A549 (cell line): ENCODE measurements at regions not wholly inside any gene's neighbourhood (a gene's known extent, or its start where the extent isn't known, plus 50 kb on each side); places are given as distances from the start of the nearest gene placed in this dataset.

Experiments
- ATAC-seq, 2 experiments: fragments of 200-7000 bp in 1 of 2; fragments of >200 bp in 1 of 2; cut with Nextera tagmentation in 1 of 2; cut with Tn5 transposase in 1 of 2; 3 replicates each; pipeline versions ENCODE4 v1.8.0 to v1.9.1; 2018 to 2020; ENCODE audit warnings: mild to moderate bottlenecking in 1 of 2, moderate library complexity in 1 of 2
- CTCF ChIA-PET: fragments of 300-600 bp; sonication (Branson Sonifier 250); formaldehyde crosslinking; extraction: SDS; loops from one replicate; lab custom pipeline; 2021; ENCODE audit warnings: antibody characterized with exemption, inconsistent platforms; lab: Yijun Ruan, JAX
- POLR2A ChIA-PET: fragments of 350-600 bp; formaldehyde crosslinking; extraction: SDS; loops from one replicate; lab custom pipeline; 2021; ENCODE audit warnings: antibody characterized with exemption, inconsistent platforms; lab: Yijun Ruan, JAX
- DNase-seq, 2 experiments: peaks; one replicate each; pipeline versions ENCODE4 v3.0.0 to v3.0.0-alpha.2; 2011 to 2016; ENCODE audit warnings: low read depth in 1 of 2, low spot score in 1 of 2
- FAIRE-seq: peaks from 2 replicates; lab custom pipeline; 2011; peaks lifted over from hg19 to GRCh38; lab: Jason Lieb, UNC
- H3K27ac ChIP-seq, 2 experiments: fragments of >200 bp; sonication (Bioruptor Twin); formaldehyde crosslinking; 3 replicates each; pipeline ENCODE4 v1.5.1; 2016 to 2017
- H3K4me1 ChIP-seq: fragments of >200 bp; sonication (Bioruptor Twin); formaldehyde crosslinking; 3 replicates; pipeline ENCODE4 v1.6.1; 2016
- H3K4me2 ChIP-seq: fragments of >200 bp; sonication (Bioruptor Twin); formaldehyde crosslinking; 3 replicates; pipeline ENCODE4 v1.6.1; 2016
- H3K4me3 ChIP-seq: fragments of >200 bp; sonication (Bioruptor Twin); formaldehyde crosslinking; 3 replicates; pipeline ENCODE4 v1.5.1; 2016
- H3K9me3 ChIP-seq: fragments of >200 bp; sonication (Bioruptor Twin); formaldehyde crosslinking; 3 replicates; pipeline ENCODE4 v1.6.1; 2016
- CBX2 ChIP-seq: fragments of 200-600 bp; sonication (generic); IDR thresholded peaks from 2 replicates; pipeline ENCODE4 v1.6.1; 2016; ENCODE audit warnings: low read depth, mild to moderate bottlenecking, borderline replicate concordance
- CHD2 ChIP-seq: fragments of 150-350 bp; IDR thresholded peaks from 2 replicates; pipeline ENCODE4 v1.6.1; 2014; ENCODE audit warnings: low read length; ENCODE audit not compliant: partially characterized antibody
- CHD4 ChIP-seq: fragments of 200-600 bp; sonication (generic); IDR thresholded peaks from 2 replicates; pipeline ENCODE4 v1.6.1; 2016; ENCODE audit warnings: antibody characterized with exemption, mild to moderate bottlenecking, borderline replicate concordance
- EP300 ChIP-seq, 2 experiments: fragments of >200 bp; sonication (Bioruptor Twin); formaldehyde crosslinking; IDR thresholded peaks; 2 replicates in 1 of 2; 3 replicates in 1 of 2; pipeline ENCODE4 v1.6.1; 2016 to 2017
- ESRRA ChIP-seq: fragments of 150-350 bp; IDR thresholded peaks from 2 replicates; pipeline ENCODE4 v1.6.1; 2014; ENCODE audit warnings: mild to moderate bottlenecking, low read length, borderline replicate concordance
- FOSB ChIP-seq: fragments of 250-450 bp; sonication (Bioruptor Pico); IDR thresholded peaks from 2 replicates; pipeline ENCODE4 v1.5.0; 2020; ENCODE audit warnings: mild to moderate bottlenecking, moderate library complexity
- FOSL2 ChIP-seq, 2 experiments: fragments of 450-650 bp in 1 of 2; fragments of >200 bp in 1 of 2; sonication (Bioruptor Twin) in 1 of 2; formaldehyde crosslinking; IDR thresholded peaks; 2 replicates each; pipeline versions ENCODE4 v1.5.0 to v1.6.1; 2016 to 2020; ENCODE audit warnings: mild to moderate bottlenecking in 1 of 2, moderate library complexity in 1 of 2
- JUN ChIP-seq, 2 experiments: fragments of >200 bp; sonication (Bioruptor Twin); formaldehyde crosslinking; IDR thresholded peaks; 2 replicates in 1 of 2; 3 replicates in 1 of 2; pipeline ENCODE4 v1.6.1; 2016 to 2017
- JUNB ChIP-seq: fragments of >200 bp; sonication (Bioruptor Twin); formaldehyde crosslinking; IDR thresholded peaks from 2 replicates; pipeline ENCODE4 v1.6.1; 2016
- KDM1A ChIP-seq: fragments of 200-600 bp; sonication (generic); IDR thresholded peaks from 2 replicates; pipeline ENCODE4 v1.6.1; 2016; ENCODE audit warnings: low read depth, mild to moderate bottlenecking
- KDM5A ChIP-seq: fragments of 200-600 bp; sonication (generic); IDR thresholded peaks from 2 replicates; pipeline ENCODE4 v1.6.1; 2016; ENCODE audit warnings: antibody characterized with exemption, mild to moderate bottlenecking
- MAZ ChIP-seq: fragments of 150-350 bp; IDR thresholded peaks from 2 replicates; pipeline ENCODE4 v1.6.1; 2014; ENCODE audit warnings: antibody characterized with exemption, low read depth, low read length, borderline replicate concordance
- MYC ChIP-seq: IDR thresholded peaks from 2 replicates; pipeline ENCODE4 v1.6.1; 2012; ENCODE audit warnings: mild to moderate bottlenecking, inconsistent platforms, low read length, improper control_type of control experiment, borderline replicate concordance
- NFE2L2 ChIP-seq: fragments of 150-350 bp; conservative IDR thresholded peaks from 2 replicates; pipeline ENCODE4 v1.6.1; 2014; ENCODE audit warnings: low read length
- NPAS2 ChIP-seq: fragments of 250-450 bp; sonication (Bioruptor Pico); IDR thresholded peaks from 2 replicates; pipeline ENCODE4 v1.8.0; 2022; ENCODE audit warnings: mild to moderate bottlenecking, moderate library complexity, borderline replicate concordance
- NR3C1 ChIP-seq: fragments of >200 bp; sonication (Bioruptor Twin); formaldehyde crosslinking; IDR thresholded peaks from 3 replicates; pipeline ENCODE4 v1.6.1; 2017
- PHF8 ChIP-seq: fragments of 200-600 bp; sonication (generic); IDR thresholded peaks from 2 replicates; pipeline ENCODE4 v1.6.1; 2016; ENCODE audit warnings: low read depth, mild to moderate bottlenecking, antibody characterized with exemption, moderate library complexity, borderline replicate concordance
- POLR2A ChIP-seq: IDR thresholded peaks from 2 replicates; pipeline ENCODE4 v1.6.1; 2012; ENCODE audit warnings: mild to moderate bottlenecking, low read length
- POLR2AphosphoS2 ChIP-seq: conservative IDR thresholded peaks from 2 replicates; pipeline ENCODE4 v1.6.1; 2012; ENCODE audit warnings: low read length, improper control_type of control experiment, inconsistent platforms
- RFX5 ChIP-seq: fragments of 450-650 bp; IDR thresholded peaks from 2 replicates; pipeline ENCODE4 v1.7.1; 2014; ENCODE audit warnings: antibody characterized with exemption, mild to moderate bottlenecking, moderate library complexity
- RNF2 ChIP-seq: fragments of 200-600 bp; sonication (generic); IDR thresholded peaks from 2 replicates; pipeline ENCODE4 v1.6.1; 2016; ENCODE audit warnings: low read depth, mild to moderate bottlenecking, antibody characterized with exemption, moderate library complexity, borderline replicate concordance
- SMC3 ChIP-seq: fragments of >200 bp; sonication (Bioruptor Twin); formaldehyde crosslinking; IDR thresholded peaks from 3 replicates; pipeline ENCODE4 v1.6.1; 2018; ENCODE audit warnings: inconsistent platforms
- TP53 ChIP-seq: fragments of 250-450 bp; sonication (Bioruptor Pico); IDR thresholded peaks from 2 replicates; pipeline ENCODE4 v1.5.0; 2021; ENCODE audit warnings: mild to moderate bottlenecking, moderate library complexity
- ZC3H11A ChIP-seq: fragments of 450-650 bp; IDR thresholded peaks from 2 replicates; pipeline ENCODE4 v1.6.1; 2014; ENCODE audit warnings: antibody characterized with exemption, mild to moderate bottlenecking
- ZFP36 ChIP-seq: fragments of 450-650 bp; IDR thresholded peaks from 2 replicates; pipeline ENCODE4 v1.6.1; 2014; ENCODE audit warnings: borderline replicate concordance; ENCODE audit not compliant: partially characterized antibody
- ZSCAN20 ChIP-seq: fragments of 250-450 bp; sonication (Bioruptor Pico); IDR thresholded peaks from 2 replicates; pipeline ENCODE4 v1.8.0; 2022; ENCODE audit warnings: mild to moderate bottlenecking, moderate library complexity
- WGBS: methylation state at CpG from one replicate; pipeline ENCODE4 v1.1.6; 2017; ENCODE audit errors: missing lambda C conversion rate; 5-methylcytosine and 5-hydroxymethylcytosine counted together
- TF ChIP-seq, protein P1 (sequence below): fragments of 250-450 bp; sonication (Bioruptor Pico); IDR thresholded peaks from 2 replicates; pipeline ENCODE4 v1.5.0; 2020; ENCODE audit warnings: low read depth, mild to moderate bottlenecking, moderate library complexity
- TF ChIP-seq, protein P2 (sequence below): IDR thresholded peaks from 2 replicates; pipeline ENCODE4 v1.6.1; 2012
- TF ChIP-seq, protein P3 (sequence below): fragments of 150-350 bp; IDR thresholded peaks from 2 replicates; pipeline ENCODE4 v1.6.1; 2014; ENCODE audit warnings: low read depth, mild to moderate bottlenecking, low read length
- TF ChIP-seq, protein P4 (sequence below): fragments of >200 bp; sonication (Bioruptor Twin); formaldehyde crosslinking; IDR thresholded peaks from 2 replicates; pipeline ENCODE4 v1.6.1; 2016
- TF ChIP-seq, protein P5 (sequence below): fragments of >200 bp; sonication (Bioruptor Twin); formaldehyde crosslinking; IDR thresholded peaks from 3 replicates; pipeline ENCODE4 v1.6.1; 2016

DNA sequence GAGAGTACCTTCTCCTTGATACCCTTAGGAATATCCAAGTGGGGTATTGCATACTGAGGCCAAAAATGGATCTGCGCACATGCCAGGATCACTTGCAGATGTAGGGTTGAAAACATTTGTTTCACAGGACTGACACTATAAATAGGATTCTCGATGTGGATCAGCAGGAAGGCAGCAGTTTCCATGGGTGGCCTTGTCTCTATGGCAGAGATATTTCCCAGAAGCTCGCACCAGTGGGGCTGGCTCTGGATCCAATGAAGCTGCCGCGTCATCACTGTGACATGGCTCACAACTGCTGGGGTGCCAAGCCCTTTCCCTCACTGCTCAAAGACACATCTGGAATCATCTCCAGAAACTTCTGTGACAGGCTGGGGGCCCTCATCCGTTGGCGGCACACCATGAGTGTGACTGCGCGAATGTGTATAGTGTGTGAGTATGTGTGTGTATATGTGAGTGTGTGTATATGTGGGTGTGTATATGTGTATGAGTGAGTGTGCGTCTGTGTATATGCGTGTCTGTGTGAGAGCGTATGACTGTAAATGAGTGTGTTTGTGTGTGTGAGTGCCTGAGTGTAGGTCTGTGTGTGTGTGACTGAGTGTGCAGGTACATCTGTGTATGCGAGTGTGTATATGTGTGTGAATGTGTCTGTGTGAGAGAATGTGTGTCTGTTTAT is 182.5 kb downstream of the GAS1 start:
- Histone ChIP-seq H3K4me1 (no peaks in the 10 kb centered on the region), H3K27ac (no peak overlapping the region), H3K4me2 (no peak overlapping the region), H3K9me3 (no peaks in the 10 kb centered on the region), H3K4me3 (no peak overlapping the region)
- FAIRE-seq (no peak), DNase-seq (no peak), ATAC-seq (no peak)
- WGBS, result 74% methylated on average over 13 of the region's 13 CpGs
- ChIA-PET POLR2A (no interaction called here), CTCF (no interaction called here)
- TF ChIP-seq, protein P1, sequence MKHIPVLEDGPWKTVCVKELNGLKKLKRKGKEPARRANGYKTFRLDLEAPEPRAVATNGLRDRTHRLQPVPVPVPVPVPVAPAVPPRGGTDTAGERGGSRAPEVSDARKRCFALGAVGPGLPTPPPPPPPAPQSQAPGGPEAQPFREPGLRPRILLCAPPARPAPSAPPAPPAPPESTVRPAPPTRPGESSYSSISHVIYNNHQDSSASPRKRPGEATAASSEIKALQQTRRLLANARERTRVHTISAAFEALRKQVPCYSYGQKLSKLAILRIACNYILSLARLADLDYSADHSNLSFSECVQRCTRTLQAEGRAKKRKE (CRISPR knock-in tag), result no peak
- TF ChIP-seq EP300 (IDR thresholded peaks at IDR 0.05), result no peak
- no peak for TF ChIP-seq CHD2
- TF ChIP-seq TP53 (CRISPR knock-in tag), result no peak
- TF ChIP-seq, protein P2, sequence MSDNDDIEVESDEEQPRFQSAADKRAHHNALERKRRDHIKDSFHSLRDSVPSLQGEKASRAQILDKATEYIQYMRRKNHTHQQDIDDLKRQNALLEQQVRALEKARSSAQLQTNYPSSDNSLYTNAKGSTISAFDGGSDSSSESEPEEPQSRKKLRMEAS, result no peak
- TF ChIP-seq KDM1A, result no peak
- TF ChIP-seq ZC3H11A, result no peak
- TF ChIP-seq MYC, result no peak
- no peak for TF ChIP-seq NPAS2 (CRISPR knock-in tag)
- no peak for TF ChIP-seq ZSCAN20
- TF ChIP-seq JUNB, result no peak
- TF ChIP-seq PHF8, result no peak
- no peak for TF ChIP-seq ZFP36

DNA sequence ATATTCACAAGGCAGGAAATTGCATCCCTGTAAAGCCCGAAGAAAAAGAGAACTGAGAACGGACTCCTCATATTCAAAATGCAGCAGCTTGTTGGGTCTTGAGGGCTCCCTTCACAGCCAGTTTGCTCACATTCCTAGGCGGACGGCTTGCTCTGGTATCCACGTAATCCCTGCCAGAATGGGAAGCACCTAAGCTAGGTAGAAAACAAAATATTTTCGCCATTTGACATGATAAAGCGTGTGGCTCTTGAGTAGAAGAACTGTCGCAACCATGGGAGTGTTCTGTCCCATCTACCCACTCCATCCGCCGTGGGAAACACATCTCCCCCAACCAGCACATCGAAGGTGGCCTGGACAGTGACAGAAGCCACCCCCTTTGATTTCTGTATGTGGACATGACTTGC is 183.1 kb downstream of the GAS1 start:
- ATAC-seq, result no peak
- CTCF ChIA-PET, result no interaction called here

DNA sequence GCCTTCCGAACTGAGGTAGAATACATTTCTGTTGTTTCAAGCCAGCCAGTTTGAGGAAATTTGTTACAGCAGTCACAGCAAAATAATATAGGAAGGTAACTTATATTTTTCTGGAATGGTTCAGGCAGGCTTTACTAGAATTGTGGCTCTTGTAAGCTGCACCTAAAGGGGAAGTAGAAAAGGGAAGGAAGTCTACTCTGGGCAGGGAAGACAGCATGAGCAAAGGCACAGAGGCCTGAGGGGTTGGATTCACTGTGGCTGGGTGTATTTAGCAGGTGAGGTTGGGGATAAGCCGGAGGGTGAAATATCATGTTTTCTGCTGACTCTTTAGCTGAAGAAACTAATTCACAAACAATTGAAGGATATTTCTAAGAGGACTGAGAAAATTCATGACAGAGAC is 183.5 kb downstream of the GAS1 start:
- 40% methylated on average over 2 of the region's 2 CpGs for WGBS
- no peak for DNase-seq
- H3K4me3 ChIP-seq, result no peak overlapping the region
- ATAC-seq, result no peak
- no peak for FAIRE-seq
- ChIA-PET CTCF (no interaction called here), POLR2A (no interaction called here)
- no peak overlapping the region for H3K27ac ChIP-seq
- H3K9me3 ChIP-seq, result no peaks in the 10 kb centered on the region
- no peaks in the 10 kb centered on the region for H3K4me1 ChIP-seq
- no peak overlapping the region for H3K4me2 ChIP-seq
- TF ChIP-seq CBX2 (no peak), FOSL2 (IDR thresholded peaks at IDR 0.05) (no peak), FOSL2 (CRISPR knock-in tag; IDR thresholded peaks at IDR 0.05) (no peak), PHF8 (no peak), TP53 (CRISPR knock-in tag) (no peak), CHD4 (no peak), ZC3H11A (no peak), NR3C1 (no peak), ZFP36 (no peak), ESRRA (no peak), JUNB (no peak), SMC3 (no peak), ZSCAN20 (no peak)
- TF ChIP-seq, protein P3, sequence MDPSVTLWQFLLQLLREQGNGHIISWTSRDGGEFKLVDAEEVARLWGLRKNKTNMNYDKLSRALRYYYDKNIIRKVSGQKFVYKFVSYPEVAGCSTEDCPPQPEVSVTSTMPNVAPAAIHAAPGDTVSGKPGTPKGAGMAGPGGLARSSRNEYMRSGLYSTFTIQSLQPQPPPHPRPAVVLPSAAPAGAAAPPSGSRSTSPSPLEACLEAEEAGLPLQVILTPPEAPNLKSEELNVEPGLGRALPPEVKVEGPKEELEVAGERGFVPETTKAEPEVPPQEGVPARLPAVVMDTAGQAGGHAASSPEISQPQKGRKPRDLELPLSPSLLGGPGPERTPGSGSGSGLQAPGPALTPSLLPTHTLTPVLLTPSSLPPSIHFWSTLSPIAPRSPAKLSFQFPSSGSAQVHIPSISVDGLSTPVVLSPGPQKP, result no peak
- TF ChIP-seq, protein P4, sequence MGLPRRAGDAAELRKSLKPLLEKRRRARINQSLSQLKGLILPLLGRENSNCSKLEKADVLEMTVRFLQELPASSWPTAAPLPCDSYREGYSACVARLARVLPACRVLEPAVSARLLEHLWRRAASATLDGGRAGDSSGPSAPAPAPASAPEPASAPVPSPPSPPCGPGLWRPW, result no peak
- TF ChIP-seq, protein P1 (CRISPR knock-in tag), result no peak
- TF ChIP-seq, protein P5, sequence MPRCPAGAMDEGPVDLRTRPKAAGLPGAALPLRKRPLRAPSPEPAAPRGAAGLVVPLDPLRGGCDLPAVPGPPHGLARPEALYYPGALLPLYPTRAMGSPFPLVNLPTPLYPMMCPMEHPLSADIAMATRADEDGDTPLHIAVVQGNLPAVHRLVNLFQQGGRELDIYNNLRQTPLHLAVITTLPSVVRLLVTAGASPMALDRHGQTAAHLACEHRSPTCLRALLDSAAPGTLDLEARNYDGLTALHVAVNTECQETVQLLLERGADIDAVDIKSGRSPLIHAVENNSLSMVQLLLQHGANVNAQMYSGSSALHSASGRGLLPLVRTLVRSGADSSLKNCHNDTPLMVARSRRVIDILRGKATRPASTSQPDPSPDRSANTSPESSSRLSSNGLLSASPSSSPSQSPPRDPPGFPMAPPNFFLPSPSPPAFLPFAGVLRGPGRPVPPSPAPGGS, result no peak

More for the DNA sequence above, 183.1 kb downstream of the GAS1 start:
- FAIRE-seq, result no peak
- Histone ChIP-seq H3K4me2 (no peak overlapping the region), H3K4me3 (no peak overlapping the region), H3K27ac (no peak overlapping the region), H3K4me1 (no peaks in the 10 kb centered on the region), H3K9me3 (no peaks in the 10 kb centered on the region)
- POLR2A ChIA-PET, result no interaction called here
- DNase-seq, result no peak
- TF ChIP-seq RFX5 (no peak), POLR2AphosphoS2 (no peak), MAZ (no peak), SMC3 (no peak), RNF2 (no peak), JUN (IDR thresholded peaks at IDR 0.05) (no peak), NFE2L2 (no peak), JUNB (no peak), EP300 (IDR thresholded peaks at IDR 0.05) (no peak), FOSL2 (IDR thresholded peaks at IDR 0.05) (no peak), FOSL2 (CRISPR knock-in tag; IDR thresholded peaks at IDR 0.05) (no peak), CBX2 (no peak), ZC3H11A (no peak), KDM5A (no peak), FOSB (CRISPR knock-in tag) (no peak), POLR2A (no peak)
- TF ChIP-seq, protein P2, result no peak
- 39% methylated on average over 11 of the region's 11 CpGs for WGBS
